C4-2B (cell line): ENCODE measurements at regions not wholly inside any gene's neighbourhood (a gene's known extent, or its start where the extent isn't known, plus 50 kb on each side); places are given as distances from the start of the nearest gene placed in this dataset.

ENCODE experiments used
- ZFX ChIP-seq: fragments of 450-650 bp; IDR thresholded peaks from 2 replicates; pipeline ENCODE4 v1.6.1; 2017
- TF ChIP-seq, protein P1 (sequence below): fragments of 450-650 bp; conservative IDR thresholded peaks from 2 replicates; pipeline ENCODE4 v1.5.1; 2017; ENCODE audit warnings: mild to moderate bottlenecking

DNA sequence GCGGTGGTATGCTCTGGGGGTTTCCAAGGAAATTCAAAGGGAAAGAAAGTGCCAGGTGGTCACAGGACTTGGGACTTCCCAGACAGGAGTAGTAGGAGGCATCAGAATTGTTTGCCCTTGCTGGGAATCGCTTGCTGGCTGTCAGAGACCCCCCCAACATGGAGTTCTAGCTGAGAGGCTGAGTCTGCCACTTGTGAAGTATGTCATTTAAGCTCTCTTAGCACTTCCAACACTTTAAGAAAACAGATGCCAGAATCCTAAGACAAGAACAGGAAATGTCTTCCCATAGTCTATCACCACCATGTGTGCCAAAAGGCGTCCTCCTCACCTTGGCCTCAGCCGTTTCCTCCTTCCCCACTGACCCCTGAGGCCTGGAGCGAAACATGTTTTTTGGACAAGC lies 193.8 kb upstream of the IRX3 start:
- TF ChIP-seq, protein P1, sequence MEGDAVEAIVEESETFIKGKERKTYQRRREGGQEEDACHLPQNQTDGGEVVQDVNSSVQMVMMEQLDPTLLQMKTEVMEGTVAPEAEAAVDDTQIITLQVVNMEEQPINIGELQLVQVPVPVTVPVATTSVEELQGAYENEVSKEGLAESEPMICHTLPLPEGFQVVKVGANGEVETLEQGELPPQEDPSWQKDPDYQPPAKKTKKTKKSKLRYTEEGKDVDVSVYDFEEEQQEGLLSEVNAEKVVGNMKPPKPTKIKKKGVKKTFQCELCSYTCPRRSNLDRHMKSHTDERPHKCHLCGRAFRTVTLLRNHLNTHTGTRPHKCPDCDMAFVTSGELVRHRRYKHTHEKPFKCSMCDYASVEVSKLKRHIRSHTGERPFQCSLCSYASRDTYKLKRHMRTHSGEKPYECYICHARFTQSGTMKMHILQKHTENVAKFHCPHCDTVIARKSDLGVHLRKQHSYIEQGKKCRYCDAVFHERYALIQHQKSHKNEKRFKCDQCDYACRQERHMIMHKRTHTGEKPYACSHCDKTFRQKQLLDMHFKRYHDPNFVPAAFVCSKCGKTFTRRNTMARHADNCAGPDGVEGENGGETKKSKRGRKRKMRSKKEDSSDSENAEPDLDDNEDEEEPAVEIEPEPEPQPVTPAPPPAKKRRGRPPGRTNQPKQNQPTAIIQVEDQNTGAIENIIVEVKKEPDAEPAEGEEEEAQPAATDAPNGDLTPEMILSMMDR: no peak
- TF ChIP-seq ZFX: no peak
